Smooth muscle cell of the brain vasculature (primary cell): ENCODE measurements at regions not wholly inside any gene's neighbourhood (a gene's known extent, or its start where the extent isn't known, plus 50 kb on each side); places are given as distances from the start of the nearest gene placed in this dataset.

Experiments used
- DNase-seq: peaks from one replicate; pipeline ENCODE4 v3.0.0-alpha.2; 2012; ENCODE audit warnings: low read depth, low spot score

DNA sequence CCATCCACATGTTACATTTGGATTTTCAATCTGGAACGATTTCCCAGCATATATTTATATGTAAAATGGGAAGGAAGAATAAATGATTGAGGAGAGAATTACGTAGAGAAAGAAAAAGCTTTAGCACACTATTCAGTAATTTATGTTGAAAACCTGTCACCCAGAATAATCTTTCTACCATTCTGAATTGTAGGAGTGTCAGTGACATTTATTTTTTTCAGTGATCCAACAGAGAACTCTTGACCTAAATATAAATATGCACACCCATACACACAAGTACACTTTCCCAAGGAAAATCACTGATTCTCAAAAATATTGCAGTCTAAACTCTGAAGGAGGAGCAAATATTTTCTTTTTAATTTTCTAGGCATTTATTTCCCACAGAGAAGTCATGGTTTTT lies 140.2 kb upstream of the LRP1B start:
- no peak for DNase-seq

DNA sequence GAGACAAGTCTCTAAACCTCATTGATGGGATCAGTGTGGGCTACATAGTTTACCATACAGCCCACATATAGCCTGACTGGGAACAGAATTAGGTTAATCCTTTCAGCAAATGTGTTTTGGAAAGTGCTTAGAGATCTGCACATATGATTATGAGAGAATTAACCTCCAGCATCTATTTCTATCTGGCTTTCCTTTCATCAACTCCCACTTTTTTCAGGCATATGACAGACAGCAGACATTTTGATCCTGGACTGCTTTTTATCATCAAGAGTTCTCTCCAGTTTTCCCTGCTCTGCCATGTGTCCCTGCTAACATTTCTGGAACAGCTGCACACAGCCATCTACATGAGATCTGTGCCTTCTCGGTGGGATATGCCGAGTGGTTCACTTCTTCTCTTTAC lies 139.5 kb upstream of the LRP1B start:
- no peak for DNase-seq

DNA sequence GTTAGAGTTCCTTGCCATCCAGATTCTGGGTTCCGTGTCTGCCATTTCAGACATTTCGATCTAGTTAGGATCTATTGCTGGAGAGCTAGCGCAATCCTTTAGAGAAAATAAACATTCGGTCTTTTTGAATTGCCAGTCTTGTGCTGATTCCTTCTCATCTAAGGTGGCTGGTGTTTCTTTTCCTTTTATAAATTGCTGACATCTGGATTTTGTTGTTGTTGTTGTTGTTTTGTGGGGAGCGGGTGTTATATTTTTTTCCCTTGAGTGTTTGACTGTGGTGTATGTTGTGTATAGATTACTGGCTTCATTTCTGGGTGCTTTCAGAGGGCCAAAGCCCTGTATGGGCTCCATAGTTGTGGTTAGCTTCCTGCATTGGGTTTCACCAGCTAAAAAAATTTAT lies 128.5 kb upstream of the LRP1B start:
- DNase-seq, result no peak

DNA sequence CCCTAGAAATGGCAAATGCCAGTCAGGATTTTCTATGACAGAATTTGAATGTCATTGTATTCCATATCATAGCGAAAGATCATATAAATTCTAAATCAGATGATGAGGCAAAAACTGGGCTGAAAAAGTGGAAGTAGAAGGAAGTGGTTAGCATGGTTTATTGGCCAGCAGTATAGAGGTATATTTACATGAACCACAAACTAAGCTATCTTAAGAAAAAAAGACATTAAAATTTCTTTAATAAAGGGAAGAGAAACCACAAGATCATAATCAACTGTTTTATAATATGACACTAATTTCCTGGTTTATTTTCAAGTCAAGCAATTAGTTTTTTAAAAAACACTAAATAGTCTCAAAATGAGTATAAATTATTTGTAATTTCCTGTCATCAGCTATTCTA lies 123.2 kb upstream of the LRP1B start:
- DNase-seq, result no peak

DNA sequence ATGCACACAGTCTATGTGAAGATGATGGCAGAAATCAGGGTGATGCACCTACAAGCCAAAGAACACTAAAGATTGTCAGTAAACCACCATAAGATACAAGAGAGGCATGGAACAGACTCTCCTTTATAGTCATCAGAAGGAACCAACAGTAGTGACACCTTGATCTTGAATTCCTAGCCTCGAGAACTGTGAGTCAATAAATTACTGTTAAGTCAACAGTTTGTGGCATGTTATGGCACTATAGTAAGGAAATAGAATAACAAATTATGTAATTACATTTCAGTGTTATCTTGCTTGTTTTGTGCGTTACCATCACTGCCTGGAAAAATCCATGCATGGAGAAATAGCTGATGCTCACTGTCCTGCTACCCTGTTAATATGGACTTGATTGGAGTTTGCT lies 110.2 kb upstream of the LRP1B start:
- no peak for DNase-seq

DNA sequence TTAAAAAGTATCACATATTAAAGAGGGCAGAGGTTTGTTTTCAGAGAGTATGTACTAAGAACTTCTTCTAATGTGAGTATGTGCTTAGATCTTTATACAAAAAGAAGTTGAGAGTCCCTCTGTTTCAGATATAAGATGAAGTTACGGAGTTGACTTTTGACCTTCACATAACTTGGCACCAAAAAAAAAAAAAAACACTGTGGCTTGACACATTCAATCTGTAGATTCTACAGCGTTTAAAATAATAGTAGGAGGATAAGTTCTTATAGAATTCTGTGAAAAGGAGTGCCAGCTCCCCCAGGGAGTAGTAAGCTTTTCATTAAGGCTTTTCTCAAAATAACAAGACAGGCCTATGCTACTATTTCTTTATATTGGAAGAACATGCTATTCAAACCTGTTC lies 105.4 kb upstream of the LRP1B start:
- DNase-seq, result no peak

DNA sequence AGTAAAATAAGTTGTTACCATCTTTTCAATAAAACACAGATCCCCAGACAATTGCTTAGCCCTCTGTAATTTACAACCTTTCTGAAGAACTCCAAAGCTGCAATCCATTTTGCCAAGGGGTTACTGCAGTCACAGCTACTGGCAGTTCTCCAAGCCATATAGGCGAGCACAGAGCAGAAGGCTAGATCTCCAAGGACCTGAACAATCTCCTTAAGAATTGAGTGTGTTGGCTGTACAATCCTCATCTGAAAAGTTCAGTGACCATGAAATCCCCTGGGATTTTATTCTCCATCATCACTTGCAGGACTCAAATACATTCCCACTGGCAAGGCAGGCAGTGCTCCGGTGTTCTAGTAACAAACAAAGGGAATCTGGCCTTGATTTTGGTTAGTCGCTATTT lies 103.9 kb upstream of the LRP1B start:
- DNase-seq, result no peak

DNA sequence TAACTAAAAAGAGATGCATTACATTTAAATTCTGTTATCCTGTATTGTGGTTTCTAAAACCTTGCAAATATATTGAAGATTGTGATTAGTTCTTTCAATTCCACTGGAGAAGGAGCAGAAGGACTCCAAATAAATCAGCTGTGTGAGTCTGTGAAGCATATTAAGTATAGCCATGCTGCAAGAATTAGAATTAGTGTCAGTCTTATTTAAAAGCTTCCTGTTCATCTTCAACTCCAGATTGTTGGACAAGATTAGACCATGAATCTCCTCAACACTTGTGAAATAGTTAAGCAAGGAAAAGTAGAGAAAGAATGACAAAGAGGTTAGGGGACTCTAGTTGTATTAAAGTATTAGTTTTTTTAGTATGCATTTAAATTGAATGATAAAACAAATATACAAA lies 92.5 kb upstream of the LRP1B start:
- no peak for DNase-seq

DNA sequence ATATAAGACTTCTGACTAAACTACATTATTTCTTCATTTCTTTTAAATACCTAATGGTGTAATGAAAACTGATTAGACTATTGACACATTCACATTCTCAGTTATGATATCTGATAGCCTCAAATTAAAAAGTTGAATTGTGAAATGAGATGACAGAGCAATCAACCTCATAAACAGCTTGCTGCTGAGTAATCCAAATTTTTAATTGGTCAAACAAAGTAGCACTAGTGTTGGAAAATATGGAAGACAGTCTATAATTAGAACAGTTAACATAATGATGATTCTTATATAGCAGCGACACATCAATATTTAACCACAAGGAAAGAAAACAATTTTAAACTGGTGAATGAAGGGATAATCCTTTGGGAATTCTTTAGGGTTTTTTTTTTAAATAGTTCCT lies 91.9 kb upstream of the LRP1B start:
- DNase-seq, result no peak

DNA sequence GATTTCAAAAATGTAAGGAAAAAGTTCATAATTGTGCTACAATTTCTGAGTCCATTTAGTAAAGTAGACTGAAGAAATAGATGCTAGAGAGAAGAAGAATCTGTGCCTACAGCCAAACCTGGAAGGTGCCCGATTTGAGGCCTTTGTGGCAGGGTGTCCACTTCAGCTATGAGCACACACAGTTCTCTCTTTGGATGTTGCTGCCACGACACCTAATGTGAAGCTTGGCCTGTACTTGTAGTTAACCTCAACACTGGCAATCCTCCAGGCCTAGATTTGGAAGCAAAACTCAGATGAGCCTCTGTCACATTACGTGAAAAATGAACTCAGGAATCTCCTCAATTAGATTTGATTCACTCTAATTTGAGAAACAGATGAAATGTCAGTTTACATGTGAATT lies 90.1 kb upstream of the LRP1B start:
- DNase-seq, result no peak

DNA sequence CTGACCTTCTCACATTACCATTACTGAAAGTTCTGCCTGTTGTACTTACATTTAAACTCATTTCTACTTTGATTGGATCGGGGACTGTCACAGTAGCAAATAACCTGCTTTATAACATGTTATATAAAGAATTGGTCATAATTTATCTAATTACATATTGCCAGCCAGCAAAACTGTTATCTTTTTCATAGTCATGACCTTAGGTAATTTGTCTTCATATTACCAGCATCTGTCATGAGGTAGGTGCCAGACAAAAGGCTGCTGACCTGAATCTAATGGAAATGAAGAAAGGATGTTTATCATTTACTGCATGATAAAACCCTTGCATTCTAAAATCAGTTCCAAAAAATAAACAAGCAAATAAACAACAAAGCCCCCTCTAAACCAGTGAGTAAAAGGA lies 89.4 kb upstream of the LRP1B start:
- DNase-seq, result no peak

DNA sequence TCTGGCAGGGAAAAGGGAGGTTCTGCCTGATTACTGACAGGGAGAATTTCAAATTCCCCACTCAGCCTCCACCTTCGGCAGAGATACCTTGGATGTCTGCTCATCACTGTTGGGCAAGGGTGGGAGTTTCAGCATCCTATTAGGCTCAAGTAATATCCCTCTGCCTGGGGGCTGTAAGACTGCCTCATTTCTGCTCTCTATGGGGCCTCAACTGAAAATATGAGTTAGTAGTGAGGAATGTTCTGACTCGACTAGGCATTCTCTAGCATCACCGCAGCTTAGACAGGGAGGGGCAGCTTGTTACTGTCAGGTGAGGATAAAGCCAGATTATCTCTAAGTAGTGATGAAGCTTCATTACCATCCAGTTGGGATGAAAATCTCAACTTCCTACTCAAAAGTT lies 87.7 kb upstream of the LRP1B start:
- DNase-seq, result no peak

DNA sequence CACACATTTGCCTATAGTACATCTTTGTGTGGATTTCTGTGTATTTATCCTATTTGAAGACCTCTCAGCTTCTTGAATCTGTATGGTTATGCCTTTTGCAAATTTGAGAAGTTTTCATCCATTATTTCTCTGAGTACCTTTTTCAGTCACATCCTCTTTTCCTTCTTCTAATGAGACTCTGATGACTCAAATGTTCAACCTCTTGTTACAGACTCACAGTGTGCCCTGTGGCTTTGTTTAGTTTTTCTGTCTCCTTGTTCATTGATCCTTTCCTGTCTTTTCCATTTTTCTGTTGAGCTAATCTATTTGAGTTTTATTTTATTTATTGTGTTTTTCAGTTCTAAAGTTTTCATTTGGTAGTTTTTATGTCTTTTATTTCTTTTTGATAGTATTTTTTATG lies 87.0 kb upstream of the LRP1B start:
- DNase-seq, result no peak

DNA sequence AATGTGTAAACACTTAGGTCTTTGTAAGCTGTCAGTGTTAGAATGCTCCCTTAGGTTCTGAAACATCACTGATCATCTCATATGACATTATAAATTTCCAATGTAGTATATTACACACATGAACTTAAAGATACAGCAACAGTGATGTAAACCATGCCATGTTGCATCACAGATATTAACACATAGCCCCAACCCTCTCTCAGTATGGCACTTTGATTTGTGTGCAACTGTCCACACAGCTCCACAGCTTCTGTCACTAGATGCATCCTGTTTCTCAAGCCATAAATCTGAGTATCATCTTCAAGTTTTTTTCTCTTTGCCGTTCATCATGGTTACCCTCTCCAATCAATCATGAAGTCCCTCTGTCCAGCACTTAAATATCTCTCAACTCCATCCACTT lies 69.2 kb upstream of the LRP1B start:
- no peak for DNase-seq

DNA sequence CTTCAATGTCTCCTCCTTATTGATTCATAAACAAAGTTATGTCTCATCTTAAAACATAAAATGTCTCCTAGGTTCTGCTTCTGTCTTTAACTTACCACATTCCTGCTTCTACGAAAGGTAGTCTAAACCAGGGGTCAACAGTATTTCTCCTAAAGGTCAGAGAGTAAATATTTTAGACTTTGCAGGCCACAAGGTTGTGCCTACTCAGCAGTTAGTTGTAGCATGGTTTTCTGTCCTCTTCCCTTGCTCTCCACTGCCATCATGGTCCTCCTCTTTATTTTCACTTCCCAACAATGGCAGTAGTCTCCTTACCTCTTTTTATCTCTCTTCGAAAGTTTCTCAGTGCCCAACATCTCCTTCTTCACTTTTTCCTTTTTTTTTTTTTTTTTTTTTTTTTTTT lies 68.3 kb upstream of the LRP1B start:
- DNase-seq, result no peak

DNA sequence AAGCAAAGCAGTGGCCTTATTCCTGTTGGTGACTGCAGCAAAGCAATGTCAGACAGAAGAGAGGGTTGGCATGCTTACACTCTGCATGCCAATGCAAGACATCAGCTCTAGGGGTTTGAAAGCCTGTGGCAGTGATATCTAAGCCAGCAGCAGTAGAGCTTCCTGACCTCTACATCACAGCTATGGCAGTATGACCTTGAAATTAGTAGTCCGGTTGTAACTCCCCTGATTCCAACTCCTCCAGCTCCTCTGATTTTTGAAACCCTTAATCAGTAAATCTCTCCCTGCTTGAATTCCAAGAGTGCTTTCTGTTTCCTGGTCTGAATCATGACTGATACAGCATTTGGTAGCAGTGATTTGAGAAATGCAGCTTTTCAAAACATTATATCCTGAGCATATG lies 60.0 kb upstream of the LRP1B start:
- no peak for DNase-seq

DNA sequence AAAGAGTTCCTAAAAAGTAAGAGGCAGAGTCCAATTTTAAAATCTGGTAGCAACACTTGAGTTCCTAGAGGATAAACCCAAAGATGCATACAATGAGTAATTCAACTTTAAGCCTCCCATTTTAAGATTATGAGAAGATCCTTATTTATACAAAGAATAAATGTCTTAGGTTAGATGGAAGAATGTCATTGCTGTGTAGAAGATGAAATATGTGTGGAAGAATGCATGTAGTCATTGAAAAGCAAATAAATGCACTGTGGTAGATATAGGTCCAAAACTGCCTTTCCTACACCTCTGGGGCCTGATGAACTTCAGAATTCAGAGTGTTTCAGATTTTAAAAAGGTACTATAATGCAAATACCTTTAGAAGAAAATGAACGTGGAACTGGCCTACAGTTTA lies 58.7 kb upstream of the LRP1B start:
- no peak for DNase-seq

DNA sequence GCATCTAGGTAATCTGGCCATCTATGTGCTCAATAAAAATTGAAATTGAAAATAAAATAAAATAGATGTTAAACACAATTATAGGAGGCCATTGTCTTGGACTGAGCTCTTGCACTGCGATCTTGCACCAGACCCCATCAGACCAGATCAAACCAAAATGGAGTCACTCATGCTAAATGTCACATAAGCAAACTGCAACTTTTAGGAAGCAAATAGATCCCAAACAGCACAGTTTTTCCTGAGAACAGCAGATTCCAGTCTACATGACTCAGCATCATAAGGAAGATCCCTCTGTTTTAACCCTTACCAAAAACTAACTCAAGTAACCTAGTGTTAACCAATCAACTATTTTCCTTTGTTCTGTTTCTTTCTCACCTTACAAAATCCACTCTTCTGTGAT lies 57.7 kb upstream of the LRP1B start:
- no peak for DNase-seq

DNA sequence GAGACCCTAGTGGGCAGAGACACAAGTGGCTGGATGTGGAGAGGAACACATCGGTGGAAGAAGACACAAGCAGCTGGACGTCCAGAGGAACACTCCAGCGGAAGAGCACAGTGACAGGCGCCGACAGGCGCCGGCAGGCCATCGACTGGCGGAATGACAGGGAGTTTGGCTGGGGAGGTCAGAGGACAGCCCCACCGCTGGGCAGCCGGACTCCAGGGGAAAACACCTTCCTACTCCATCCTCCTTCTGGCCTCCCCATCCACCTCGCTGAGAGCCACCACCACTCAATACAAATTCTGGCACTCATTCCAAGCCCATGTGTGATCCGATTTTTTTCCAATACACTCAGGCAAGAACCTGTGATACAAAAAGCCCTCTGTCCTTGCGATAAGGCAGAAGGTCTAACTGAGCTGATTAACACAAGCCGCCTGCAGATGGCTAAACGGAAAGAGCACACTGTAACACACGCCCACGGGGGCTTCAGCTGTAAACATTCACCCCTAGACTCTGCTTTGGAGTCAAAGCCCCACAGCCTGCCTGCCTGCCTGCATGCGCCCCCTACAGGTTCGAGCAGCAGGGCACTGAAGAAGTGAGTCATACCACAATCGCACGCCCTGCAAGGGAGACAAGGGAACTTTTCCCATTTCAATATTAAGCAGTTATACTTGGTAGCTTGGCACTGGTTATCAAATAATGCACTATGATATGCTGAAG lies 50.2 kb upstream of the LRP1B start:
- no peak for DNase-seq
